Sigmoid colon (tissue), 3 donors: ENCODE measurements at regions not wholly inside any gene's neighbourhood (a gene's known extent, or its start where the extent isn't known, plus 50 kb on each side); places are given as distances from the start of the nearest gene placed in this dataset.

Source experiments
- POLR2A ChIP-seq, 2 donors: fragments of 450-650 bp; IDR thresholded peaks; one replicate each; pipeline ENCODE4 v1.6.1; 2016; ENCODE audit warnings: antibody characterized with exemption in 2 of 2, mild to moderate bottlenecking in 2 of 2, moderate library complexity in 2 of 2
- TF ChIP-seq, protein P1 (sequence below), 4 experiments: fragments of 450-650 bp in 3 of 4; fragments of 200-600 bp in 1 of 4; IDR thresholded peaks; one replicate each; pipeline ENCODE4 v1.5.1; 2016 to 2019; ENCODE audit warnings: antibody characterized with exemption in 4 of 4, mild to moderate bottlenecking in 3 of 4, moderate library complexity in 2 of 4

DNA sequence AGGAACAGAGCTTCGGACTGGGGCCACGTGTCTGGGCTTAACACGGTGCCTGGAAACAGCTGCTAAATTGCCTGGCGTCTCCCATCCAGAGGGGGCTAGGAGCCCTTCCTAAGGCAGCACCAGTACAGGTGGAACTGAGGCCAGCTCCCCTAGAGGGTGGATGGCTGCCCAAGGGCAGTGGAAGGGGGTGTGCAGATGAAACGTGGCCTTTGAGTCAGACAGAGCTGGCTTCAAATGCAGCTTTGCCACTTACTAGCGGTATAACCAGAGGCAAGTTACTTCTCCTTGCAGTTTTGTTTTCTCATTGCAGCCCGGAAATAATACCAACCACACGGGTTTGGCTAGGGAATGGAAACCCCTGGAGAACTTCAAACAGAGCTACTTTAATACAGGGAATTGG, 59.3 kb upstream of the SLC24A4 start:
- TF ChIP-seq, protein P1, sequence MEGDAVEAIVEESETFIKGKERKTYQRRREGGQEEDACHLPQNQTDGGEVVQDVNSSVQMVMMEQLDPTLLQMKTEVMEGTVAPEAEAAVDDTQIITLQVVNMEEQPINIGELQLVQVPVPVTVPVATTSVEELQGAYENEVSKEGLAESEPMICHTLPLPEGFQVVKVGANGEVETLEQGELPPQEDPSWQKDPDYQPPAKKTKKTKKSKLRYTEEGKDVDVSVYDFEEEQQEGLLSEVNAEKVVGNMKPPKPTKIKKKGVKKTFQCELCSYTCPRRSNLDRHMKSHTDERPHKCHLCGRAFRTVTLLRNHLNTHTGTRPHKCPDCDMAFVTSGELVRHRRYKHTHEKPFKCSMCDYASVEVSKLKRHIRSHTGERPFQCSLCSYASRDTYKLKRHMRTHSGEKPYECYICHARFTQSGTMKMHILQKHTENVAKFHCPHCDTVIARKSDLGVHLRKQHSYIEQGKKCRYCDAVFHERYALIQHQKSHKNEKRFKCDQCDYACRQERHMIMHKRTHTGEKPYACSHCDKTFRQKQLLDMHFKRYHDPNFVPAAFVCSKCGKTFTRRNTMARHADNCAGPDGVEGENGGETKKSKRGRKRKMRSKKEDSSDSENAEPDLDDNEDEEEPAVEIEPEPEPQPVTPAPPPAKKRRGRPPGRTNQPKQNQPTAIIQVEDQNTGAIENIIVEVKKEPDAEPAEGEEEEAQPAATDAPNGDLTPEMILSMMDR (IDR thresholded peaks at IDR 0.05), result no peak
- no peak for TF ChIP-seq POLR2A (IDR thresholded peaks at IDR 0.05)
